ENCODE measurements at regions not wholly inside any gene's neighbourhood (a gene's known extent, or its start where the extent isn't known, plus 50 kb on each side); places are given as distances from the start of the nearest gene placed in this dataset.
A peak's percentile ranks its signal among the peaks of the same experiment; 100 is the strongest.

- peak overlapping the region; percentile 38 for H3K27ac Mint-ChIP-seq (ENCODE audit: unreplicated experiment)
Measured at GRCh38 chr6:144395826-144396225, 110.7 kb downstream of the UTRN start.

GRCh38 chr6:144397141-144397540, 112.0 kb downstream of the UTRN start:
- H3K27ac Mint-ChIP-seq (ENCODE audit: unreplicated experiment): no peak overlapping the region
- no peaks in the 10 kb centered on the region for H3K27me3 Mint-ChIP-seq (ENCODE audit: unreplicated experiment)
- TF ChIP-seq, protein P1, sequence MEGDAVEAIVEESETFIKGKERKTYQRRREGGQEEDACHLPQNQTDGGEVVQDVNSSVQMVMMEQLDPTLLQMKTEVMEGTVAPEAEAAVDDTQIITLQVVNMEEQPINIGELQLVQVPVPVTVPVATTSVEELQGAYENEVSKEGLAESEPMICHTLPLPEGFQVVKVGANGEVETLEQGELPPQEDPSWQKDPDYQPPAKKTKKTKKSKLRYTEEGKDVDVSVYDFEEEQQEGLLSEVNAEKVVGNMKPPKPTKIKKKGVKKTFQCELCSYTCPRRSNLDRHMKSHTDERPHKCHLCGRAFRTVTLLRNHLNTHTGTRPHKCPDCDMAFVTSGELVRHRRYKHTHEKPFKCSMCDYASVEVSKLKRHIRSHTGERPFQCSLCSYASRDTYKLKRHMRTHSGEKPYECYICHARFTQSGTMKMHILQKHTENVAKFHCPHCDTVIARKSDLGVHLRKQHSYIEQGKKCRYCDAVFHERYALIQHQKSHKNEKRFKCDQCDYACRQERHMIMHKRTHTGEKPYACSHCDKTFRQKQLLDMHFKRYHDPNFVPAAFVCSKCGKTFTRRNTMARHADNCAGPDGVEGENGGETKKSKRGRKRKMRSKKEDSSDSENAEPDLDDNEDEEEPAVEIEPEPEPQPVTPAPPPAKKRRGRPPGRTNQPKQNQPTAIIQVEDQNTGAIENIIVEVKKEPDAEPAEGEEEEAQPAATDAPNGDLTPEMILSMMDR (IDR thresholded peaks at IDR 0.05): no peak
- H3K36me3 Mint-ChIP-seq (ENCODE audit: unreplicated experiment): peaks cover 9% of the 10 kb centered on the region
- no peak overlapping the region for H3K4me3 Mint-ChIP-seq (ENCODE audit: unreplicated experiment)
- no peak for DNase-seq (ENCODE audit: extremely low spot score, unreplicated experiment)
- peaks cover 36% of the 10 kb centered on the region for H3K4me1 Mint-ChIP-seq (ENCODE audit: unreplicated experiment)
- no peaks in the 10 kb centered on the region for H3K9me3 Mint-ChIP-seq (ENCODE audit: unreplicated experiment)

More at GRCh38 chr6:144395826-144396225, 110.7 kb downstream of the UTRN start:
- Mint-ChIP-seq H3K27me3 (ENCODE audit: unreplicated experiment) (no peaks in the 10 kb centered on the region), H3K9me3 (ENCODE audit: unreplicated experiment) (no peaks in the 10 kb centered on the region), H3K4me3 (ENCODE audit: unreplicated experiment) (no peak overlapping the region), H3K36me3 (ENCODE audit: unreplicated experiment) (peaks cover 7% of the 10 kb centered on the region), H3K4me1 (ENCODE audit: unreplicated experiment) (peaks cover 39% of the 10 kb centered on the region)
- no peak for DNase-seq (ENCODE audit: extremely low spot score, unreplicated experiment)
- TF ChIP-seq, protein P1 (IDR thresholded peaks at IDR 0.05): no peak

DNA sequence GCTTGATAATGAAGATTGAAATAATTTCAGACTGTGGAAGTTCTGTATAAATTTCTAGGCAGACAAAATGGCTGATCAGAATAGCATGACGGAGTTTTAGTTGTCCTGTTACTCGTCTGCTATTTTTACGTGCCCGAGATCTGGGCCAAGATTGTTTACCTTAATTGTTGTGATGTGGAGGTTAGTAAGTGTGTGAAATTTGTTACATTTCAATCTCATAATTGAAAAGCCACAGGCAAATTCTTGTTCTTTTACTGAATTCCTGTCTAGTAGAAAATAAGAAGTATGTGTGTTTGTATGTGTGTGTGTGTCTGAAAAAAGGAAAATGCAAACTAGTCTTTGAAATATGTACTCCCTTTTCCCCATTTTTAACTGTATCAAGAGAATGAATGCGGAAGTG, 115.2 kb downstream of the UTRN start:
- TF ChIP-seq, protein P1 (IDR thresholded peaks at IDR 0.05): no peak
- Mint-ChIP-seq H3K27ac (ENCODE audit: unreplicated experiment) (peak overlapping the region; percentile 74), H3K4me1 (ENCODE audit: unreplicated experiment) (peaks cover 42% of the 10 kb centered on the region), H3K9me3 (ENCODE audit: unreplicated experiment) (no peaks in the 10 kb centered on the region), H3K36me3 (ENCODE audit: unreplicated experiment) (peaks cover 12% of the 10 kb centered on the region), H3K4me3 (ENCODE audit: unreplicated experiment) (no peak overlapping the region), H3K27me3 (ENCODE audit: unreplicated experiment) (no peaks in the 10 kb centered on the region)
- no peak for DNase-seq (ENCODE audit: extremely low spot score, unreplicated experiment)

GRCh38 chr6:144401736-144402733, 116.9 kb downstream of the UTRN start:
- H3K4me3 Mint-ChIP-seq (ENCODE audit: unreplicated experiment): no peak overlapping the region
- no peak for DNase-seq (ENCODE audit: extremely low spot score, unreplicated experiment)
- H3K27me3 Mint-ChIP-seq (ENCODE audit: unreplicated experiment): no peaks in the 10 kb centered on the region
- peaks cover 12% of the 10 kb centered on the region for H3K36me3 Mint-ChIP-seq (ENCODE audit: unreplicated experiment)
- TF ChIP-seq, protein P1 (IDR thresholded peaks at IDR 0.05): no peak
- peaks cover 45% of the 10 kb centered on the region for H3K4me1 Mint-ChIP-seq (ENCODE audit: unreplicated experiment)
- H3K27ac Mint-ChIP-seq (ENCODE audit: unreplicated experiment): no peak overlapping the region
- no peaks in the 10 kb centered on the region for H3K9me3 Mint-ChIP-seq (ENCODE audit: unreplicated experiment)

GRCh38 chr6:144402750-144403149, 117.6 kb downstream of the UTRN start:
- no peaks in the 10 kb centered on the region for H3K9me3 Mint-ChIP-seq (ENCODE audit: unreplicated experiment)
- peaks cover 10% of the 10 kb centered on the region for H3K36me3 Mint-ChIP-seq (ENCODE audit: unreplicated experiment)
- H3K4me3 Mint-ChIP-seq (ENCODE audit: unreplicated experiment): no peak overlapping the region
- TF ChIP-seq, protein P1 (IDR thresholded peaks at IDR 0.05): no peak
- peaks cover 53% of the 10 kb centered on the region for H3K4me1 Mint-ChIP-seq (ENCODE audit: unreplicated experiment)
- no peak overlapping the region for H3K27ac Mint-ChIP-seq (ENCODE audit: unreplicated experiment)
- no peaks in the 10 kb centered on the region for H3K27me3 Mint-ChIP-seq (ENCODE audit: unreplicated experiment)
- DNase-seq (ENCODE audit: extremely low spot score, unreplicated experiment): no peak

Measured in osteocyte (in vitro differentiated cells).